Activated gamma-delta T cell treated with Interleukin-2 at 50 U/mL for 16 hours (primary cell): ENCODE measurements at regions not wholly inside any gene's neighbourhood (a gene's known extent, or its start where the extent isn't known, plus 50 kb on each side); places are given as distances from the start of the nearest gene placed in this dataset.
"Not testable (repeated sequence)": the region's sequence is repeated elsewhere in the genome, so short reads cannot be mapped to it uniquely, and the experiment has no call there.

Experiments
- DNase-seq: peaks from one replicate; pipeline ENCODE4 v3.0.0-alpha.2; 2020

DNA sequence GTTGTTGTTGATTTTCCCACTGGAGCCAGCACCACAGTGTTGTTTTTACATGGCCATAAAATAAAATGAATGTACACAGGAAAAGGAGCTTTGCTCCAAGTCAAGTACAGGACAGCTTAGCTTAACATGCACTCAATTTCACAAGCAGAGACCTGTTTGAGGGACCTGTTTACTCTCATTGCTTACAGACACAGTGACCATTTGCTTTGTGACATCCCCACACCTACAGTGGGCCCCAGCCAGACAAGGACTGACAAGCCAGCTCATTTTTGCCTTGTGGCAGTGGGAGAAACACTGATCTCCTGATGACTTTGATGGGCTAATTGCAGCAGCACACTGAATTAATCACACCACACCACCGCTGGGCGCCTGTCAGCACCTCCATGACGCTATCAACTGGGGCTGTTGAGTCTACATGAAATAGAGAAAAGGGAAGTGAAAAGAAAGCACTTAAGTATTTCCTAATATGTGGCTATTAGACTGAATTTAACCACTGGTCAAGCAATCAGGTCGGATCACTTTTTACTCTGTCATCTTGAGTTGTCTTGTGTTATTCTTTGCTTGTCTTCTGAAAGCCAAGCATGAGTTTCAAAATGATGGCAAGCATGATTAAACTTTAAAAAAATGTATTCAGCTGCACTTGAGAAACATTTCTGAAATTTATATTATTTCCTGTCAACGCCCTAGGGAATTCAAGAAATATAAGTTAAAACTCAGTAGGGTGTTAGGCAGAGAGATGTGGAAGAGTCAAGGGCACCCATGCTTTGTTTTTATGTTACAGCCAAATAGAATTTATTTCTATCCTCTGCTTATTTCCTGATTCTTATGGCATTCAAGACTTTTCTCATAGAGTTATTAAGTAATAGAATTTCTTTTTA lies 557.7 kb downstream of the RAB28 start:
- no peak for DNase-seq

DNA sequence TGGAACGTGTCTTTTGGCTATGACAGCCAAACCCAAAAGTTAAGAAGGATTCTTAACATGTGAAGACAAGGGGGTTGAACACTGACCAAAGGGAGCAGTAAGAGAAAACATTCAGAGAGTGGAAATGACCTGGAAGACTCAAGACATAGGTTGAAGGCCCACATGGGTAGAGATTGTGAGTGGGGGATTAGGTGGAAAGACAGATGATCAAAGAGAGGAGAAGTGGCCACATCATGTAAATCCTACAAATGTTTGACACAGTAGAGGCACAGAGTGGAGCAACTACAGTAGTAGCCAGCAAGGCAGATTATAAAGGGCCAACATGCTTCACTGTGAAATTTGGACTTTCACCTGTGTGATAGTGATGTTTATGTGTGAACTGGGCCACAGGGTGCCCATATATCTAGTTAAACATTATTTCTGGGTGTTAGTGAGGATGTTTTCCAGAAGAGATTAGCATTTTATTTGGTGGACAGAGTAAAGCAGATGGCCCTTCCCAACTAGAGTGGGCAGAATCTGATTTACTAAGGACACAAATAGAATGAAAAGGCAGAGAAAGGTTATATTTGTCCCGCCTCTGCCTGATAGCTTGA lies 559.3 kb downstream of the RAB28 start:
- DNase-seq: no peak

DNA sequence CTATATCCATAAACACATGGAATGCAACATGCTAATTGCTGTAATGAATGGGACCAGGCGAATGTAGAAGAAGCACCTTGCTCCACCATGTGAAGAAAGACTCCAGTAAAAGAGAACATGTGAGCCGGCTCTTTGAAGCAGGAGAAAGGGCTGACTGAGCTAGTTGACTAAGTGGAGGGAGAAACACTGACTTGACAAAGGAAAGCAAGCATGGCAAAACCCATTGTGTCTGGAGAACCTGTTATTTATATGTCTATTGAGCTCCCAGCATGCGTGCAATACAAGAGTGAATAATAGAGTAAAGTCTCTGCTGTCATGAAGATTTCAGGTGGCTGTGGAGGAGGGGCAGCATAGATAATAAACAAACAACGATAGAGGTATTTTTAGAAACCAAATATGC lies 559.9 kb downstream of the RAB28 start:
- no peak for DNase-seq

DNA sequence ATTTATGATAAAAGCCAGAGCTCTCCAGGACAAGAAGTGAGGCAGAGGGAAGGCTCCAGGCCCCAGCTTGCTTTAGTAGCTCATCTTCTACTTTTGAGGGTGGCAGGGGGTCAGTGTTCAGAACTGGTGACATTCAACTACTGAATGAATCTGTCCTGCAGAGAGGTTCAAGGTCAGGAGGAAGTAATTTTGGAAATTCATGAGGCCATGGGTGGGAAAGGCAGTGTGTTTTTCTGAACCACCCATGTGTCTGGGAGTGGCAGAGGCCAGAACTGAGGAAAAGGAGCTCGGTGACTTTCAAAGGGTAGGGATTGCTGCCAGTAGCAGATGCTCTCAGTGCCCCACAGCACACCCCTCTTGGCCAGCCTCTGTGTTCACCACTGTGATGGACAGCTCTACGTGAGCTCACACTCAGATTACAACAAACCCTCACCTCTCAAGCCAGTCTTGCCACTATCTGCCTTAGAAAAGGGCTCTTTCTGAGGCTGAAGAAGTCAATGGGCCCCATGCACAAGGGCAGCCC lies 571.2 kb downstream of the RAB28 start:
- no peak for DNase-seq

DNA sequence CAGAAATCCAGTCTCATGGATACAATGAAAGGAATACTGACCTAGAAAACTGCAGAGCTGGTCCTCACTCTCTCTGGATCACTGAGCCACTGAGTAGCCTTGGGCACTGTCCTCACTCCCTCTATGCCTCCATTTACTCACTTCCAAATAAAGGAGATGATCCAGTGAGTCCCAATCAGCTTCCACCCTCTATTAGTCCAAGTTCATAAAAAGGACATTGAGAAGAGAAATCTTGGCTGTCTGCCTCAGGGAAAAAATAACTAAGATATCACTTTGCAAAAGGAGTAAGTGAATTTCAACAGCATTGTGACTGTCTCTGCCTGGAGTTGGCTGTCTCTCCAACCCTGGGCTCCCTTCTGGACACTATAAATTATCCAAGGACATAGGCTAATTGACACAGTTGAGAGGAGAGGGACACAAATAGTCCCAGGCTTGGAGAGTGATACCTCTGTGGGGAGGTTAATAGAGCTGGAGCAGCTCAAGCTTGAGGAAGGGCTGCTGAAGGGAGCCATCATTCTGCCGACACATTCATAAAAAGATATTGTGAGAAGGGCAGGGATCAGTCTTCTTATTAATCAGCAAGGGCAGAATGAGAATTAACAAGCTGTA lies 572.3 kb downstream of the RAB28 start:
- no peak for DNase-seq

DNA sequence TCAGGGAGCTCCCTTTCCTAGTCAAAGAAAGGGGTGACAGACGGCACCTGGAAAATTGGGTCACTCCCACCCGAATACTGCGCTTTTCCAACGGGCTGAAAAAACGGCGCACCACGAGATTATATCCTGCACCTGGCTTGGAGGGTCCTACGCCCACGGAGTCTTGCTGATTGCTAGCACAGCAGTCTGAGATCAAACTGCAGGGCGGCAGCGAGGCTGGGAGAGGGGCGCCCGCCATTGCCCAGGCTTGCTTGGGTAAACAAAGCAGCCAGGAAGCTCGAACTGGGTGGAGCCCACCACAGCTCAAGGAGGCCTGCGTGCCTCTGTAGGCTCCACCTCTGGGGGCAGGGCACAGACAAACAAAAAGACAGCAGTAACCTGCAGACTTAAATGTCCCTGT lies 580.5 kb downstream of the RAB28 start:
- not testable (repeated sequence) for DNase-seq

DNA sequence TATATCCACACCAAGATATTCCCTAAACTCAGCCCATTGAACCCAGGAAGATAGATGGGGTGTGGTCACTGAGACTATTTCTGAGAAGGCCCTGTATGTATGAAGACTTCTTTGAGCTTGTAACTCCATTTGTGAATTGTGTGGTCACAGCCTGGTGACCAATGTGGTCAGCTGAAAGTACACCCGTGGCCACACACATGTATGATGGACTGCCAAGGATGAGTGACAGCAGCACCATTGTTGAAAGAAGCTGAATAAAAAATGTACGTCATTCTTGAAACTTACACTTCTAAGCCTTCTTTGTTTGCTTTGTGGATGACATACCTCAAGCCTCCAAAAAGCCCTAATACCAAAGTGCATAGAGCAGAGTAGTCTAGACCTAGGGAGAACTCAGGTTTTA lies 581.4 kb downstream of the RAB28 start:
- no peak for DNase-seq

DNA sequence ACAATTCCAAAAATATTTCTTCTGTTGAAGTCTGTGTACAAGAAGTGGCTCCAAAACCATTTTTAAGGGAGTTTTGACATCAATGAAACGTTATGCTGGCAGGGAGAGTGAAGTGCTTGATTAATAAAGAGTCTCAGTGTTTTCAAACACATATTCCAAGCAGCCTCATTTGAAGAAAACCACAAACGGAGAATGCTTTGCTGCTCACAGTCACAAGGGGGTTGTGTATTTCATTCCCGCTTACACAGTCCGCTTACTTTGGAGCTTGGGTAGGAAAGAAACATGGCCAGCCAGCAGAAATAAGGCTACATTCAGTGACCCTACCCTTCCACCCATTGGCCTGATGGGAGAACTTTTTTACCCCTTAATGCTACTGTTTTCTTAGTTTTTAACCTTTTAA lies 586.2 kb downstream of the RAB28 start:
- no peak for DNase-seq

DNA sequence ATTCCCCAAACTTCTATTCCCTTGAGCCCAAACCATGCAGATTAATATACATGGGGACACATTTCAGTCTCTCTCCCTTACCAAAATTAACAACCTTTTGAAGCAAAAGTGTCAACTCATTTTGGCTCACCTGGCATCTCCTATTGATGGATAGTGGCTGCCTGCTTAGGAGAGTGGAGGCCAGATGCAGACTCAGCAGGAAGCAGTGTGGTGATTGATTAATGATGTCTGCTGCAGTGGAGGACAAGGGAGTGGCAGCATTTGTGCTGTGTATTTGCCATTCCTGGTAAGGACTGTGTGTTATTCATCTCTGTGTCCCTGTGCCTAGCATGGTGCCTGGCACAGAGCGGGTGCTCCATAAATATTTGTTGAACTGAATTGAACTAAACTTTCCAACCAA lies 590.1 kb downstream of the RAB28 start:
- no peak for DNase-seq

DNA sequence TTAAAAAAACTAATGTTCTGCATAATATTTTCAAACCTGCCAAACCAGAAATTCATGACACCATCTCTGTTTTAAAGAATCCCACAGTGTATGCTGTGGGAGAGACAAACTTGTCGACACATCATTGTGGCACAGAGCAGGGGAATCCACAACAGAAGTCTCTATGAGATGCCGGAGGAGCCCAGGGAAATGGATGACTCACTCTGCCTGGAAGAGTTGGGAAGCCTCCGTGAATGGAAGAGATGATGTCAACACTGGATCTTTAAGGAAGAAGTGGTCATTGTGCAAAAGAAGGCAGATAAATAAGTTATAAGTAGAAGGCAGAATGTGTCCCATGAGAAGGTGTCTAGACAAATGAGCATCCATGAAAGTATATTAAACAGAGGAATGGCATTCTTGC lies 595.1 kb downstream of the RAB28 start:
- DNase-seq: no peak

DNA sequence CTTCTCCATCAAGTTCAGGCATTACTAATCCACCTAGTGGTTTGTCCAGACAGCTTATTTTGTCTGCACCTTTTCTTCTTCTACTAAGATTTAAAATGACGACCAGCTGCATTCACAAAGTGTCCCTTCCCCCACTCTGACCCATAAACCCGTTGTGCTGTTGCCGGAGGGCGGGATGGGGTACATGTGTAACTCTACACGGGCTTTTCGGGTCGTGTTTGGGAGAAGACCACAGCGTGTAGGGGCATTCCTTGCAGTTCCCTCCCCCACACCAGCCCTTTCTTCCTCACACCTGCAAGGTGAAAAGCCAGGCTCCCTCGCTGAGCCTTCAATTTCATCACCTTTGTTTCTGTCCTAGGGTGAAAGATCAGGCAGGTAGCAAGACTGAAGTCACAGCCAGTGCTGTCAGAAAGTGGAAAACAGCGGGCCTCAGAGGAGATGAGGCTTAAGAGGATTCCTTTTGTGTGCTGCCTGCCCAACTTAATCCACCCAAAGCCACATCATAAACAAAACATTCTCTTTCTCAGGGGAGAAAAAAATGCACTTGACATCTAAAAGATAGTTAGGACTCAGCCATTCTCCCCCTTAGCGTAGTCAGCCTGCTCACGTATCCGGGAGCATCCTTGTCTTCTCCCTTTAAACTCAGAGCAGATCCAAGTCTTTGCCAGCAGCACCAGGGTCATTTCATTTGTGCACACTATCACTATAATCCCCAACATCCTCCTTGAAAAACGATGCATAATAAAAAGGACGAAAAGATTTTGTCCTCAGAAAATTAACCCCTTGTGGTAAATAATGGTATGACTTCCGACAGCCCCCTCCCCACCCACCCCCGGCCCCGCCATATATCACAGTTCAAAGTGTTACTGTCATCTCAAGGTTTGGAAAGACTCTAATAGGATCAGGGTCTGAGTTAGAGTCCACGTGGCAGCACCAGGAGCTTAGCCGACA lies 599.0 kb downstream of the RAB28 start:
- no peak for DNase-seq

DNA sequence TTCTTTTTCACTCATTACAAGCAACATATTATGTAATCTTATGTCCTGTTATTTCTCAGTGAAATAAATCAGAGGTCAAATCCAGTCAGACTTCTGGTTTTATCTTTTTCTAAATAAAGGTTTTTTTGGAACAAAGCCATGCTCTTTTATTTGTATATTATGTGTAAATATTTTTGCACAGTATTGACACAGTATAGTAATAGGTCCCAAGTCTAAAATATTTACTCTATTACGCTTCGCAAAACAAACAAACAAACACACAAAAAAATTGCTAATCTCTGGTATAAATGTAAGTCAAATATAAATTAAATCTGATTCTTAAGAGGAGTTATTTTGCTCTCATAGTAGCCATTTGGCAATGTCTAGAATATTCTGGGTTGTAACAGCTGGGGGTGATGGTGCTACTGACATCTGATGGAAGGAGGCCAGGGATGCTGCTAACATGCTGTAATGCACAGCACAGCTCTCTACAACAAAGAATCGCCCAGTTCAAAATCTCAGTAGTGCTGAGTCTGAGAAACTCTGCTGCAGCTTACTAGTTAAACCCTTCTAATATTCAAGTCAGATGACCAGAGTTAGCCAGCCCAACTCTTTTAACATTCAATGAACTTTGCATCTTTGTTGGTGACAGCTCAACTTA lies 602.1 kb downstream of the RAB28 start:
- no peak for DNase-seq

DNA sequence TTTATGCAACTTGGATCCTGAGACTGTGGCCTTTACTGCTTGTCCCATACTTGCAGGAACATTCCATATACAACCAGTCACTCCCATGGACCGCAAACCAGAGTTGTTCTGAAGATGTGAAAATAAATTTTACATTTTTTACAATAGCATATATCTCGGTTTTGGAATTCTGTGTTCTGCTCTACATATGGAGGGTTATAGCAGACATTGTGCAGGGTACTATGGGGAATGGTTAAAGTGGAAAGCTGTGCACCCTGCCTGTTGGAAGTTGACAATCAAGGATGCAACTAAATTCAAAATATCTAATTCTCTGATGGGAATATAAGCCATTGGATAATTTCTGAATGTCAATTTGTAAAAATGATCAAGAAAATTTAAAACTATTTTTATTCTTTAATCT lies 603.3 kb downstream of the RAB28 start:
- no peak for DNase-seq

DNA sequence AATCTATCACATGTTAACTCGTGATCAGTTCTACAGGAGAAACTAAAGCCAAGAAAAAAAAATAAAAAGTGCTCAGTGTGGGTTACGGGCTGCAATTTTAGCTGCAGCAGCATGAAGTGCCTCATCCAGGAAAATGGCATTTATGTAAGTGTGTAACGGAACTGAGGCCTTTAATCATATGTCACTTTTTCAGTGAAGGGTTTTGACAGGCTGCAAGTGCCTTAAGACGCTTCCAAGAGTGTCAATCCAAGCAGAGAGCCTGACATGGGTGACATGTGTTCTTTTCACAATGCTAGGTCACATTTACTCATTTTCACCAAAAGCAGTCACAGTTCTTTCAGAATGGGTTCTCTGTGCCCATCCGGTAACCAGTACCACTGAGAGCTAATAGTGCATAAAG lies 604.6 kb downstream of the RAB28 start:
- DNase-seq: no peak

DNA sequence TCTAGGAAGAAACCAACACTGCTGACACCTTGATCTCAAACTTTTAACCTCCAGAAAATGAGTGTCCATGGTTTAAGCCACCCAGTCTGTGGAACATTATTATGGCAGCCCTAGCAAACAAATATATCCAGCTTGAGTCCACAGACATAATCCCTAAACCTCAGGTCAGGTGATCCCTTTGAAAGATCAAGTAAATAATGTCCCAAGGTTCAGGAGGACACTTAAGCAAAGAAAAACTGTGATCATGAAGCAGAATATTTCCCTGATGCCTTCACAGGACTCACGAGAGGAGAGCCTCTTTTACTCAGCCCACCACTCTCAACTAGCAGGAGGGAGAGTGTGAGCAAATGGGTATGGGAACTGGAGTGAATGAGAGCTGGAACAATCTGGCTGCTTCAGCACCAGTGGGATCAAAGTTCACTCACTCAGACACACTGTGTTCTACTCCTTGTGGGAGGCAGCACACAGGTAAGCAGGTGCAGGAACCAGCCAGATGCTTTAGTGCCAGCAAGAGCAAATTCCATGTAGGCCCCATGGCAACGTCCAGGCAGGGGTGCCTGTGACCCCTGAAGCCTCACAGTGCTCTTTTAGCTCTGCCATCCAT lies 608.4 kb downstream of the RAB28 start:
- no peak for DNase-seq

DNA sequence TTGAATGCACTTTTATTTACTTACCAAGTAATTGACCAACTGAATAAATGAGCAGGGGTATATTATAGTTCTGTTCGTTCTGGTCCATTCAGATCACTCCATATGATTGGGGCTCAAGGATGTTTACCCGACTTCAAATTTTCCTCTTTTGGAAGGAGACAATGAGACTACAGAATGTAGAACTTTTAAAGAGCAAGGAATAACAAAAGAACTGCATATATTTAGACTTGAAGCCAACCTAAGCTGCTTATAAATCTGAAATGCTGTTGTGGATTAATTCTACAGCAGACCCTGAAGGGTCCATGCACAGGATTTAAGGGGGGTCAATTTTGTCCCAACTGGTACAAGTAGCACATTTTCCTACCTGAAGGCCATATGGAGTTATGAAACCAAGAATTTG lies 610.8 kb downstream of the RAB28 start:
- no peak for DNase-seq

DNA sequence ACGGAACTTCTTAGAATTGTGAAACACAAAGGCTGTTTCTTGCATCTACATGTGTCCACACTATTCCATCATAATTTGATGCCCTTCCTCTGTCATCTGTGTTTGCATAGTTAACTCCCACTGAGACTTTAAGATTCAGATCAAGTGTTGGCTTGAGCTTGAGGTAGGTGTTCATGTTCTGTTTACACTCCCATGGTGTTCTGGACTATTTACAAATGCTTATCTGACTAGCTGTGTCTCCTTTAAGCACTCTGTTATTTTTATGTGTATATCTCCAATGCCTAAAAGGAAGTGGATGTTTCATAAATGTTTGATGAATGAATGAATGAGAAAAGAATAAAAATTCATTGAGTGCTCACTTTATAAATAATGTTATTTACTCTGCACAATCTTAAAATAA lies 622.7 kb downstream of the RAB28 start:
- DNase-seq: no peak

DNA sequence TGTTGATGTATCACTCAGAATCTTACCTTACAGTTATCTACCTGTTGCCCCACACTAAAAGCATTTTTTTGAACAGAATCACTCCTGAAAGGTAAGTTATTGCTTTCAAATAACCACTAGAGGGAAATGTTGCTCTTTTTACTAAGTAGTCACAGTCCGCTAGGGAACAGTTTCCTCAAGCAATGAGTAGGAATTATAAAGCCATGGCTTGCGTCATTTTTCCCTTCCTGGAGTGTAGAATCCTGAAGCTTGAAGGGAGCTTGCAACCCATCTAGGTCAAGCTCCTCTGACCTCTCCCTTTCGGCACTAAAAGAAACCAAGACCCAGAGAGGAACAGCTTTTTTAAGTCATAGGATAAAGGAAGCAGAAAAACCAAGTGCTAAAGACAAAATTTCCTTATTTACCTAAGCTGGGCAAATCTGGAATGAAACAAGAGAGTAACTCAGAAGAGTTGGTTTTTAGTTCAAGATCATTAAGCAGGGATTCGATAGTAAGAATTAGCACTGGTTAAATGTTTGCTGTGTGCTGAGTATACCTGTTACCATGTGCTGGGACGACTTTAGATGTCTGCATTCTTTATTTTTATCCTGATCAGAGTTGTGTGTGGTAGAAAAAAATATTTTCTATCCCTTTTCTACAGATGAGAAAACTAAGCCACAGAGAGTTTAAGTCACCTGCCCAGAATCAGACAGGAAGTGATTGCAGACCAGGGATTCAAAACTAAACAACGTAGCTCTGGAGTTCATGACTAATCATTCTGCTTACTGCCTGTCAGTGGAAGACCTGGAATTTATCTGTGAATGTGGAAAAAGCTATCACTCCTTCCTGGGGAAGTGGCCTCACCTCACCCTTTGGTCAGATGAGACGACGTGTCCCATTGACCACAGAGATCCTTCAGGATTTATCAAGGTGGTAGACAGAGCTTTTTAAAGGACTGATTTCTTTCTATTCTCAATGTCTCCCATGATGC lies 631.5 kb downstream of the RAB28 start:
- DNase-seq: no peak

DNA sequence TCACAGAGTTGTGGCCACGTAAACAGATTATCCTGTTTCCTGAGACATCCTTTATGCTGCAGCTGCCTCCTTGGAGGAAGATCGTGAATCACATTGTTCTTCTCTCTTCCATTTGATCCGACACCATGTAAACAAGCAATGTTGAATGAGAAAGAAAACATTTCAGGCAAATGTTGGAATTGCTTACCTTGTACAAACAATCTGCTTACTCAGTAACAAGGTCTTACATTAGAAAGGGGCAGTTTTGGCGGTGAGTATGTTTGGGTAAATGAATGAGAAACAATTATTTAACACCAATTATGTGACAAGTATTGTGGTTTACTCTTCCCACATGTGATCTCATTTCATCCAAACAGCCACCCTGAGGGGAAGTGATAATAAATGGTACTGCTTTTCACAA lies 637.8 kb downstream of the RAB28 start:
- DNase-seq: no peak

DNA sequence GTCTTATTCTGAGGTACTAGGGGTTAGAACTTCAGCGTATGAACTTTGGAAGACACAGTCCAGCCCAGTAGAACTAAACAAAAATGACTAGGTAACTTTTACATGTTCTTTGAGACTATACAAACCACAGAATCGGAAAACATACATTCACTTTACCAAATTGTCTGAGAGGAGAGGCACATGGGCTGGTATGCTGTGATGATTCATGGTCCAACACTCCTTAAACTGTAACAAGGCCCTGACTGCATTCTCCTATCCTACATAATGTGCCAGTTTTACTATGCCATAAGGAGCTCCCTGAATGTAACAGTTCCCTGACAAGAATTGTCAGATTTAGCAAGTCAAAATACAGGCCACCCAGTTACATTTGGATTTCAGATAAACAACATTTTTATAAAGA lies 640.0 kb downstream of the RAB28 start:
- DNase-seq: no peak

DNA sequence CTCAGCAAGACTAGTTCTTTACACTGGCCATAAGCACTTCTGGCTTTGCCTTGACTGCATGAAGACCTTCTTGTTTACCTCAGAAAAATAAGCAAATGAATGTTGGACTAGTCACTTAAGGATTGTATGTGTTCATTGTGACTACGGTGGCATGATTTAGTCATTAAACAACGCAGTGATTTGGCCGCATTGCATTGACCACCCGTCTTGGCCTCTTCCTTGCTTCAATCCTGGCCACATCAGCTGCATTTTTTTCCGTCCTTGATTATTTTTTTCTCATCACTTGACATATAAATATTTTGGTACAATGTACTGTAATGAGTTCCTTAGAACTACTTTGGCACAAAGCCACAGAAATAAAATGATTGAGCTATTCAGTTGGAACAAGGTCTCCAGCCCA lies 656.2 kb downstream of the RAB28 start:
- DNase-seq: no peak
